ENCODE measurements at regions not wholly inside any gene's neighbourhood (a gene's known extent, or its start where the extent isn't known, plus 50 kb on each side); places are given as distances from the start of the nearest gene placed in this dataset.

DNA sequence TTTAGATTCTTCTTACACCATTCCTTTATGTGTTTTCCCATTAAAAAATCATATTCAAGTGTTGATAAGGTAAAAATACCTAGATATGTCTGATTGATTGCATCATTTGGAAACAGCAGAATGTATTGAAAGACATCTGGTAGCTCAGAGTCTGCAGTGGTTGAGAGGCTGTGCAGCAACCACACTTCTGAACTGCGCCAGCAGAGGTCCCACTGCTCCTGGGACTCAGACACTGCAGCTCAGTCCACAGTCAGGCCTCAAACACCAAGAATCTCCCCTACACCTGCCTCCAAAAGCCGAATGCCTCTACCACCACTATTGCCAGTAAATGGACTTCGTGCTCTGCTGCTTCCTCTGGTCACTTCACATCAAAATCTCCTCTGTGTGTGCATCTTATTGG, 176.9 kb upstream of the LMCD1 start:
- TF ChIP-seq, protein P1, sequence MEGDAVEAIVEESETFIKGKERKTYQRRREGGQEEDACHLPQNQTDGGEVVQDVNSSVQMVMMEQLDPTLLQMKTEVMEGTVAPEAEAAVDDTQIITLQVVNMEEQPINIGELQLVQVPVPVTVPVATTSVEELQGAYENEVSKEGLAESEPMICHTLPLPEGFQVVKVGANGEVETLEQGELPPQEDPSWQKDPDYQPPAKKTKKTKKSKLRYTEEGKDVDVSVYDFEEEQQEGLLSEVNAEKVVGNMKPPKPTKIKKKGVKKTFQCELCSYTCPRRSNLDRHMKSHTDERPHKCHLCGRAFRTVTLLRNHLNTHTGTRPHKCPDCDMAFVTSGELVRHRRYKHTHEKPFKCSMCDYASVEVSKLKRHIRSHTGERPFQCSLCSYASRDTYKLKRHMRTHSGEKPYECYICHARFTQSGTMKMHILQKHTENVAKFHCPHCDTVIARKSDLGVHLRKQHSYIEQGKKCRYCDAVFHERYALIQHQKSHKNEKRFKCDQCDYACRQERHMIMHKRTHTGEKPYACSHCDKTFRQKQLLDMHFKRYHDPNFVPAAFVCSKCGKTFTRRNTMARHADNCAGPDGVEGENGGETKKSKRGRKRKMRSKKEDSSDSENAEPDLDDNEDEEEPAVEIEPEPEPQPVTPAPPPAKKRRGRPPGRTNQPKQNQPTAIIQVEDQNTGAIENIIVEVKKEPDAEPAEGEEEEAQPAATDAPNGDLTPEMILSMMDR (IDR thresholded peaks at IDR 0.05; ENCODE audit: insufficient read depth, low read length): peak; percentile 55
- TF ChIP-seq POLR2AphosphoS5 (IDR thresholded peaks at IDR 0.05; ENCODE audit: low read depth) (no peak), SPI1 (IDR thresholded peaks at IDR 0.05; ENCODE audit: borderline replicate concordance, low read depth) (no peak), GABPA (IDR thresholded peaks at IDR 0.05; ENCODE audit: low read depth) (no peak)
- TF ChIP-seq, protein P2, sequence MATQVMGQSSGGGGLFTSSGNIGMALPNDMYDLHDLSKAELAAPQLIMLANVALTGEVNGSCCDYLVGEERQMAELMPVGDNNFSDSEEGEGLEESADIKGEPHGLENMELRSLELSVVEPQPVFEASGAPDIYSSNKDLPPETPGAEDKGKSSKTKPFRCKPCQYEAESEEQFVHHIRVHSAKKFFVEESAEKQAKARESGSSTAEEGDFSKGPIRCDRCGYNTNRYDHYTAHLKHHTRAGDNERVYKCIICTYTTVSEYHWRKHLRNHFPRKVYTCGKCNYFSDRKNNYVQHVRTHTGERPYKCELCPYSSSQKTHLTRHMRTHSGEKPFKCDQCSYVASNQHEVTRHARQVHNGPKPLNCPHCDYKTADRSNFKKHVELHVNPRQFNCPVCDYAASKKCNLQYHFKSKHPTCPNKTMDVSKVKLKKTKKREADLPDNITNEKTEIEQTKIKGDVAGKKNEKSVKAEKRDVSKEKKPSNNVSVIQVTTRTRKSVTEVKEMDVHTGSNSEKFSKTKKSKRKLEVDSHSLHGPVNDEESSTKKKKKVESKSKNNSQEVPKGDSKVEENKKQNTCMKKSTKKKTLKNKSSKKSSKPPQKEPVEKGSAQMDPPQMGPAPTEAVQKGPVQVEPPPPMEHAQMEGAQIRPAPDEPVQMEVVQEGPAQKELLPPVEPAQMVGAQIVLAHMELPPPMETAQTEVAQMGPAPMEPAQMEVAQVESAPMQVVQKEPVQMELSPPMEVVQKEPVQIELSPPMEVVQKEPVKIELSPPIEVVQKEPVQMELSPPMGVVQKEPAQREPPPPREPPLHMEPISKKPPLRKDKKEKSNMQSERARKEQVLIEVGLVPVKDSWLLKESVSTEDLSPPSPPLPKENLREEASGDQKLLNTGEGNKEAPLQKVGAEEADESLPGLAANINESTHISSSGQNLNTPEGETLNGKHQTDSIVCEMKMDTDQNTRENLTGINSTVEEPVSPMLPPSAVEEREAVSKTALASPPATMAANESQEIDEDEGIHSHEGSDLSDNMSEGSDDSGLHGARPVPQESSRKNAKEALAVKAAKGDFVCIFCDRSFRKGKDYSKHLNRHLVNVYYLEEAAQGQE (IDR thresholded peaks at IDR 0.05; ENCODE audit: insufficient replicate concordance, low read depth): no peak

Data from HL-60 (cell line).